ENCODE measurements at regions not wholly inside any gene's neighbourhood (a gene's known extent, or its start where the extent isn't known, plus 50 kb on each side); places are given as distances from the start of the nearest gene placed in this dataset.

DNA sequence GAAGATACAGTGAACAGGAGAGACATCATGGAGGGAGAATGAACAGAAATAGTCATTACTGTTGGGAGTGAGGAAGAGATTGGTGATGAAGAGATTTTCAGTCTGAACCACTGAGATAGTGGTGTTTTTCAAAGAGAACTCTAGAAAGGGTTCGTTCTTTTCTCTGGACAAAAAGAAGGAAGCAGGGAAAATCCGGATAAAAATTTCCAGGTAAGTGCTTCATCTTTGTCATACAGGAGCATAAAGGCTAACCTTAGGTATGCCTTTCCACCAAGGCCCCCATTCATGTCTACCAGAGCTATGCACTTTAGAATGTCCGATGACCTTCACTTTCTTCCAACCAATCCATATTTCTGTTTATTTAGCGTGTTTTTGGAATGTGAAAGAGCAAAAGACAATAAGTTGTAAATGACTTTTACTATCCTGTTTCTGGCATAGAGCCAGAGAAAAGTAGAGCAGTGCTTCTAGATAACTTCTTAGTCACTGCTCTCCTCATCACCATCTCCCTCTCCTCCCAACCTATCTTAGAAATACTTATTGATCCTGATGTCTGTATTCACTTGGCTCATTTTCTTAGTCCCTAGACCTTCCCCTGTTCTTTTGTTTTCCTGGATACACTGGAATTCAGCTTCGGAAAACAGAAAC is 116.5 kb downstream of the TTC6 start (continued):
- TF ChIP-seq, protein P1, sequence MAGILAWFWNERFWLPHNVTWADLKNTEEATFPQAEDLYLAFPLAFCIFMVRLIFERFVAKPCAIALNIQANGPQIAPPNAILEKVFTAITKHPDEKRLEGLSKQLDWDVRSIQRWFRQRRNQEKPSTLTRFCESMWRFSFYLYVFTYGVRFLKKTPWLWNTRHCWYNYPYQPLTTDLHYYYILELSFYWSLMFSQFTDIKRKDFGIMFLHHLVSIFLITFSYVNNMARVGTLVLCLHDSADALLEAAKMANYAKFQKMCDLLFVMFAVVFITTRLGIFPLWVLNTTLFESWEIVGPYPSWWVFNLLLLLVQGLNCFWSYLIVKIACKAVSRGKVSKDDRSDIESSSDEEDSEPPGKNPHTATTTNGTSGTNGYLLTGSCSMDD (CRISPR knock-in tag; IDR thresholded peaks at IDR 0.05) = no peak
- TF ChIP-seq SYNCRIP (IDR thresholded peaks at IDR 0.05; ENCODE audit: insufficient read depth, low read depth, low read length) = no peak
- TF ChIP-seq YEATS4 (CRISPR knock-in tag; IDR thresholded peaks at IDR 0.05; ENCODE audit: borderline replicate concordance) = peak; percentile 66
- TF ChIP-seq, protein P2, sequence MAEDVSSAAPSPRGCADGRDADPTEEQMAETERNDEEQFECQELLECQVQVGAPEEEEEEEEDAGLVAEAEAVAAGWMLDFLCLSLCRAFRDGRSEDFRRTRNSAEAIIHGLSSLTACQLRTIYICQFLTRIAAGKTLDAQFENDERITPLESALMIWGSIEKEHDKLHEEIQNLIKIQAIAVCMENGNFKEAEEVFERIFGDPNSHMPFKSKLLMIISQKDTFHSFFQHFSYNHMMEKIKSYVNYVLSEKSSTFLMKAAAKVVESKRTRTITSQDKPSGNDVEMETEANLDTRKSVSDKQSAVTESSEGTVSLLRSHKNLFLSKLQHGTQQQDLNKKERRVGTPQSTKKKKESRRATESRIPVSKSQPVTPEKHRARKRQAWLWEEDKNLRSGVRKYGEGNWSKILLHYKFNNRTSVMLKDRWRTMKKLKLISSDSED (CRISPR knock-in tag; IDR thresholded peaks at IDR 0.05) = no peak
- TF ChIP-seq ZNF138 (CRISPR knock-in tag; IDR thresholded peaks at IDR 0.05; ENCODE audit: low read depth) = no peak
- no peak; the same call in 1 of the 2 replicates for TF ChIP-seq ZBTB8A (CRISPR knock-in tag; IDR thresholded peaks at IDR 0.05; ENCODE audit: borderline replicate concordance, low read depth)
- no peak for TF ChIP-seq ZNF737 (CRISPR knock-in tag; IDR thresholded peaks at IDR 0.05; ENCODE audit: borderline replicate concordance)
- TF ChIP-seq SAP130 (CRISPR knock-in tag; IDR thresholded peaks at IDR 0.05; ENCODE audit: low read depth) = peak; percentile 69
- peak; percentile 99 for TF ChIP-seq GATAD2A (CRISPR knock-in tag; IDR thresholded peaks at IDR 0.05)
- TF ChIP-seq FUBP1 (CRISPR knock-in tag; IDR thresholded peaks at IDR 0.05; ENCODE audit: borderline replicate concordance) = peak; percentile 57; the same call in 1 of the 2 replicates
- no peak for TF ChIP-seq ATF6 (CRISPR knock-in tag; conservative IDR thresholded peaks at IDR 0.05)
- no peak for TF ChIP-seq ZNF510 (CRISPR knock-in tag; IDR thresholded peaks at IDR 0.05; ENCODE audit: low read depth)
- TF ChIP-seq ZNF484 (CRISPR knock-in tag; IDR thresholded peaks at IDR 0.05; ENCODE audit: borderline replicate concordance, low read depth) = no peak
- no peak for TF ChIP-seq ZNF572 (CRISPR knock-in tag; IDR thresholded peaks at IDR 0.05)
- TF ChIP-seq CREB1 (IDR thresholded peaks at IDR 0.05) = no peak
- peak; percentile 67; the same call in 1 of the 2 replicates for TF ChIP-seq CREB1 (CRISPR knock-in tag; IDR thresholded peaks at IDR 0.05)
- no peak for TF ChIP-seq RXRA (CRISPR knock-in tag; IDR thresholded peaks at IDR 0.05)
- no peak for TF ChIP-seq JDP2 (CRISPR knock-in tag; IDR thresholded peaks at IDR 0.05; ENCODE audit: borderline replicate concordance)
- TF ChIP-seq ZMAT5 (CRISPR knock-in tag; IDR thresholded peaks at IDR 0.05; ENCODE audit: borderline replicate concordance, low read depth) = no peak
- TF ChIP-seq ARHGAP35 (CRISPR knock-in tag; IDR thresholded peaks at IDR 0.05; ENCODE audit: borderline replicate concordance) = no peak
- no peak for TF ChIP-seq ZBTB7A (CRISPR knock-in tag; IDR thresholded peaks at IDR 0.05)
